ENCODE measurements at regions not wholly inside any gene's neighbourhood (a gene's known extent, or its start where the extent isn't known, plus 50 kb on each side); places are given as distances from the start of the nearest gene placed in this dataset.
"Not testable (repeated sequence)": the region's sequence is repeated elsewhere in the genome, so short reads cannot be mapped to it uniquely, and the experiment has no call there.

- TF ChIP-seq CTCF (IDR thresholded peaks at IDR 0.05; ENCODE audit: borderline replicate concordance, insufficient read depth, low read depth, low read length): no peak
- H3K4me3 ChIP-seq (ENCODE audit: low read depth, low read length): no peak overlapping the region
These were observed 1309.4 kb downstream of the EPHA7 start for GRCh38 chr6:92109956-92110355.

DNA sequence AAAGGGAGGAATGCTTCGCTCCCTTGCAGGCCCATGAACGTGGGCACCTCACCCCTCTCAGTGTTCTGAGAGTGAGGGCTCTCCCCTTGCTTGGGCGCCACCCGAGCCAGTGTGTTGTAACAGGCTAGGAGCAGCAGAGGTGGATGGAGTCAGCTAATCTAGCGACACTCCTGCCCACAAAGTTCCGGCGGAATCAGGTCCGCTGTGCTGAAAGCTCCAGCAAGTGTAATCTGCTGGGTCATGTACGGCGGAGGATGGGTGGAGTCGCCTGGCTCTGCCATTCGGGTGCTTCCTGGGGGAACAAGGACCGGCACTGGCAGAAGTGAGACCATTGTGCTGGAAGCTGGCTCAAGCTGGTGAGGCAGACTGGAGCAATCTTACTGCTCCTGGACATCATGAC lies 1310.1 kb downstream of the EPHA7 start:
- TF ChIP-seq CTCF (IDR thresholded peaks at IDR 0.05; ENCODE audit: borderline replicate concordance, insufficient read depth, low read depth, low read length): no peak
- no peak overlapping the region for H3K4me3 ChIP-seq (ENCODE audit: low read depth, low read length)

GRCh38 chr6:92086750-92087149 lies 1332.6 kb downstream of the EPHA7 start:
- no peak for TF ChIP-seq CTCF (IDR thresholded peaks at IDR 0.05; ENCODE audit: borderline replicate concordance, insufficient read depth, low read depth, low read length)
- H3K4me3 ChIP-seq (ENCODE audit: low read depth, low read length): no peak overlapping the region

DNA sequence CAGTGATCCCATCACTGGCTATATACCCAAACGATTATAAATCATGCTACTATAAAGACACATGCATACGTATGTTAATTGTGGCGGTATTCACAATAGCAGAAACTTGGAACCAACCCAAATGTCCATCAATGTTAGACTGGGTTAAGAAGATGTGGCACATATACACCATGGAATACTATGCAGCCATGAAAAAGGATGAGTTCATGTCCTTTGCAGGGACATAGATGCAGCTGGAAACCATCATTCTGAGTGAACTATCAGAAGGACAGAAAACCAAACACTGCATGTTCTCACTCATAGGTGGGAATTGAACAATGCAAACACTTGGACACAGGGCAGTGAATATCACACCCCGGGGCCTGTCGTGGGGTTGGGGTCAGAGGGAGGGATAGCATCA lies 1335.4 kb downstream of the EPHA7 start:
- not testable (repeated sequence) for H3K4me3 ChIP-seq (ENCODE audit: low read depth, low read length)

GRCh38 chr6:92072387-92072786 lies 1347.0 kb downstream of the EPHA7 start:
- TF ChIP-seq CTCF (IDR thresholded peaks at IDR 0.05; ENCODE audit: borderline replicate concordance, insufficient read depth, low read depth, low read length): no peak

GRCh38 chr6:92069781-92070180 lies 1349.6 kb downstream of the EPHA7 start:
- H3K4me3 ChIP-seq (ENCODE audit: low read depth, low read length): no peak overlapping the region
- no peak for TF ChIP-seq CTCF (IDR thresholded peaks at IDR 0.05; ENCODE audit: borderline replicate concordance, insufficient read depth, low read depth, low read length)

More at GRCh38 chr6:92072387-92072786, 1347.0 kb downstream of the EPHA7 start:
- H3K4me3 ChIP-seq (ENCODE audit: low read depth, low read length): no peak overlapping the region

GRCh38 chr6:92052513-92052912 lies 1366.8 kb downstream of the EPHA7 start:
- no peak for TF ChIP-seq CTCF (IDR thresholded peaks at IDR 0.05; ENCODE audit: borderline replicate concordance, insufficient read depth, low read depth, low read length)
- no peak overlapping the region for H3K4me3 ChIP-seq (ENCODE audit: low read depth, low read length)

DNA sequence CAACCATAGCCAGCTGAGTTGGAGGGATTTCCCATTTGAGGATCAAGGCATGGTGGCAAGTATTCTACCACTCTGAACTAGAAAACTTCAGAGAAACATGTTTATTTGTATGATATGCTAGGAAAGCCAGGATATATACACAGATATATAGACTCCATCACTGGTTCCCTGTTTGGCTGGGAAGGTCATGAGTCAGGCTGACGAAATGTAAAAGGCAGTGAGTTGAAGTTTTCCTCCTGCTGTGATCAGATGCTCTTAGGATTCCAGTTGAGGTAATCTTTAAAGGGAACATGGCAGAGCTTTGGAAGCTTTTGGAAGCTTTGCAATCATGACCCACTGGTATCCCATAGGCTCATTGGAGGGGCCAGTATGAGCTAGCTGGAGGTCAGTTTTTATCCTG lies 1369.1 kb downstream of the EPHA7 start:
- TF ChIP-seq CTCF (IDR thresholded peaks at IDR 0.05; ENCODE audit: borderline replicate concordance, insufficient read depth, low read depth, low read length): no peak
- H3K4me3 ChIP-seq (ENCODE audit: low read depth, low read length): no peak overlapping the region

Measured in GM12875 (cell line).